Smooth muscle cell (in vitro differentiated cells): ENCODE measurements at regions not wholly inside any gene's neighbourhood (a gene's known extent, or its start where the extent isn't known, plus 50 kb on each side); places are given as distances from the start of the nearest gene placed in this dataset.

Source experiments
- DNase-seq: peaks from one replicate; lab custom pipeline; 2025; ENCODE audit not compliant: unreplicated experiment; lab: John Stamatoyannopoulos, UW
- H2AFZ ChIP-seq: fragments of 200-600 bp; sonication (generic); 2 replicates; pipeline ENCODE4 v1.6.0; 2016; ENCODE audit warnings: antibody characterized with exemption, low read depth, mild to moderate bottlenecking
- H3F3A ChIP-seq: fragments of 200-600 bp; sonication (generic); 2 replicates; pipeline ENCODE4 v1.6.0; 2017; ENCODE audit warnings: antibody characterized with exemption, low read depth
- H3K27ac ChIP-seq: fragments of 200-600 bp; sonication (generic); 2 replicates; pipeline ENCODE4 v1.5.1; 2016; ENCODE audit warnings: low read depth, mild to moderate bottlenecking
- H3K27me3 ChIP-seq: fragments of 200-600 bp; sonication (generic); 2 replicates; pipeline ENCODE4 v1.6.1; 2016; ENCODE audit warnings: low read depth, mild to moderate bottlenecking
- H3K36me3 ChIP-seq: fragments of 200-600 bp; sonication (generic); 2 replicates; pipeline ENCODE4 v1.5.1; 2016; ENCODE audit warnings: low read depth
- H3K4me1 ChIP-seq: fragments of 200-600 bp; sonication (generic); 2 replicates; pipeline ENCODE4 v1.5.1; 2016; ENCODE audit warnings: low read depth
- H3K4me2 ChIP-seq: fragments of 200-600 bp; sonication (generic); 2 replicates; pipeline ENCODE4 v1.6.0; 2016; ENCODE audit warnings: mild to moderate bottlenecking
- H3K4me3 ChIP-seq: fragments of 200-600 bp; sonication (generic); 2 replicates; pipeline ENCODE4 v1.5.1; 2016; ENCODE audit warnings: mild to moderate bottlenecking
- H3K79me2 ChIP-seq: fragments of 200-600 bp; sonication (generic); 2 replicates; pipeline ENCODE4 v1.6.0; 2016; ENCODE audit warnings: low read depth, mild to moderate bottlenecking
- H3K9ac ChIP-seq: fragments of 200-600 bp; sonication (generic); 2 replicates; pipeline ENCODE4 v1.6.0; 2016; ENCODE audit warnings: low read depth
- H3K9me3 ChIP-seq: fragments of 200-600 bp; sonication (generic); replicated peaks from 2 replicates; pipeline ENCODE4 v1.5.1; 2016; ENCODE audit warnings: low read depth
- H4K20me1 ChIP-seq: fragments of 200-600 bp; sonication (generic); 2 replicates; pipeline ENCODE4 v1.6.0; 2016; ENCODE audit warnings: low read depth
- WGBS: methylation state at CpG from one replicate; pipeline ENCODE4 v1.1.7; 2016; ENCODE audit warnings: low lambda C conversion rate; 5-methylcytosine and 5-hydroxymethylcytosine counted together
- TF ChIP-seq, protein P1 (sequence below): fragments of 200-600 bp; sonication (generic); IDR thresholded peaks from 2 replicates; pipeline ENCODE4 v1.5.1; 2017; ENCODE audit warnings: borderline replicate concordance, mild to moderate bottlenecking, antibody characterized with exemption; ENCODE audit not compliant: insufficient read depth, poor library complexity, severe bottlenecking

DNA sequence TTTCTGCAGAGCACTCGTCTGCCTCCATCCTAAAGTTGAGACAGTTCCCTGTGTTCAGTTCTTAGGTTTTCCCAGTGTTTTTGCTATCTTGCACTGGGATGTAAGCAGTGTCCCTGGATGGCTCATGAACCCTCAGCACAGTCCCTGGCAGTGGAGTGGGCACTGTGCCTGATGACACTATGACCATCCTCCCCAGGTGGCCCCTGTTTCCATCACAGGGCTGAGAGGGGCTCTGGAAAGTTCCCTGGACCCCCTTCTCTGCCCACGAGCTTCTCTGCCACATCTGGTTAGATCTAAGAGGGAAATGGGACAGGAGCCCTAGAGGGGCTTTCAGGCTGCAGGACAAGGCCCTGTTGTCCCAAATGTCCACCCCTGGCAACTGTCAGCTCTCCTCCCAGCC lies 249.8 kb upstream of the SFSWAP start:
- no peaks in the 10 kb centered on the region for H3K9me3 ChIP-seq
- no peaks in the 10 kb centered on the region for H3F3A ChIP-seq
- no peak overlapping the region for H2AFZ ChIP-seq
- H3K4me2 ChIP-seq, result no peak overlapping the region
- H3K79me2 ChIP-seq, result no peaks in the 10 kb centered on the region
- TF ChIP-seq, protein P1, sequence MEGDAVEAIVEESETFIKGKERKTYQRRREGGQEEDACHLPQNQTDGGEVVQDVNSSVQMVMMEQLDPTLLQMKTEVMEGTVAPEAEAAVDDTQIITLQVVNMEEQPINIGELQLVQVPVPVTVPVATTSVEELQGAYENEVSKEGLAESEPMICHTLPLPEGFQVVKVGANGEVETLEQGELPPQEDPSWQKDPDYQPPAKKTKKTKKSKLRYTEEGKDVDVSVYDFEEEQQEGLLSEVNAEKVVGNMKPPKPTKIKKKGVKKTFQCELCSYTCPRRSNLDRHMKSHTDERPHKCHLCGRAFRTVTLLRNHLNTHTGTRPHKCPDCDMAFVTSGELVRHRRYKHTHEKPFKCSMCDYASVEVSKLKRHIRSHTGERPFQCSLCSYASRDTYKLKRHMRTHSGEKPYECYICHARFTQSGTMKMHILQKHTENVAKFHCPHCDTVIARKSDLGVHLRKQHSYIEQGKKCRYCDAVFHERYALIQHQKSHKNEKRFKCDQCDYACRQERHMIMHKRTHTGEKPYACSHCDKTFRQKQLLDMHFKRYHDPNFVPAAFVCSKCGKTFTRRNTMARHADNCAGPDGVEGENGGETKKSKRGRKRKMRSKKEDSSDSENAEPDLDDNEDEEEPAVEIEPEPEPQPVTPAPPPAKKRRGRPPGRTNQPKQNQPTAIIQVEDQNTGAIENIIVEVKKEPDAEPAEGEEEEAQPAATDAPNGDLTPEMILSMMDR, result no peak
- H3K4me3 ChIP-seq, result no peak overlapping the region
- no peaks in the 10 kb centered on the region for H3K4me1 ChIP-seq
- 83% methylated on average over 2 of the region's 2 CpGs for WGBS
- H3K9ac ChIP-seq, result no peak overlapping the region
- H3K36me3 ChIP-seq, result no peaks in the 10 kb centered on the region
- H4K20me1 ChIP-seq, result no peaks in the 10 kb centered on the region
- H3K27ac ChIP-seq, result no peak overlapping the region
- peaks cover 12% of the 10 kb centered on the region for H3K27me3 ChIP-seq
- no peak for DNase-seq

DNA sequence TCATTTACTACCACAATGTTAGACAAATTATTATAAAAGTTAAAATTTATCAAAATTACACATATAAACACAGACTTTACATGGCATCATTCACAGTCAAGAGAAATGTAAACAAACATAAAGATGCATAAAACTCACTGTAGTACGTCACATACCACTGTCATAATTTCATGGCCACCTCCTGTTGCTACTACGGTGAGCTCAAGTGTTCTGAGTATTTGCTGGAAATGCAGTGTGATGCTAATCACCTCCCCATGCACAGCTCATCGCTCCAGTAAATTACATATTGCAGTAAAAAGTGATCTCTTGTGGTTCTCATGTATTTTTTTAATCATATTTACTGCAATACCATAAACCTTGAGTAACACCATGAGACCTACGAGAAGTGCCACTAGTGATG lies 247.7 kb upstream of the SFSWAP start:
- 84% methylated on average over 4 of the region's 4 CpGs for WGBS
- Histone ChIP-seq H3K27me3 (peaks cover 12% of the 10 kb centered on the region), H3K79me2 (no peaks in the 10 kb centered on the region), H4K20me1 (no peaks in the 10 kb centered on the region), H3K9me3 (no peaks in the 10 kb centered on the region), H3F3A (no peaks in the 10 kb centered on the region), H3K4me1 (no peaks in the 10 kb centered on the region), H2AFZ (no peak overlapping the region), H3K36me3 (no peaks in the 10 kb centered on the region), H3K4me3 (no peak overlapping the region), H3K27ac (no peak overlapping the region), H3K4me2 (no peak overlapping the region), H3K9ac (no peak overlapping the region)
- DNase-seq, result no peak
- TF ChIP-seq, protein P1, result no peak

DNA sequence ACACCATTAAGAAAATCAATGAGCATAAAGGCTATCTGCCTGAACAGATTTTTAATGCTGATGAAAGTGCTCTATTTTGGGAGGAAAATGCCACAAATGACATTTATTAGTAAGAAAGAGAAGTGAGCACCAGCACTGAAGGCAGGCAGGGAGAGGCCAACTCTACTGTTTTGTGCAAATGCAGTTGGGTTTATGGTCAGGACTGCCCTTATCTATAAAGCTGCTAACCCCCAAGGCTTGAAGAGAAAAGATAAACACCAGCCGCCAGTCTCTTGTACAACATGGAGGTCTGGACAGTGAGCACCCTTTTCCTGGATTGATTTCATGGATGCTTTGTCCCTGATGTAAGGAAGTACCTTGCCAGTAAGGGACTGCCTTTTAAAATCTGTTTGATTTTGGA lies 246.8 kb upstream of the SFSWAP start:
- WGBS, result 29% methylated on average over 1 of the region's 1 CpG
- TF ChIP-seq, protein P1, result no peak

DNA sequence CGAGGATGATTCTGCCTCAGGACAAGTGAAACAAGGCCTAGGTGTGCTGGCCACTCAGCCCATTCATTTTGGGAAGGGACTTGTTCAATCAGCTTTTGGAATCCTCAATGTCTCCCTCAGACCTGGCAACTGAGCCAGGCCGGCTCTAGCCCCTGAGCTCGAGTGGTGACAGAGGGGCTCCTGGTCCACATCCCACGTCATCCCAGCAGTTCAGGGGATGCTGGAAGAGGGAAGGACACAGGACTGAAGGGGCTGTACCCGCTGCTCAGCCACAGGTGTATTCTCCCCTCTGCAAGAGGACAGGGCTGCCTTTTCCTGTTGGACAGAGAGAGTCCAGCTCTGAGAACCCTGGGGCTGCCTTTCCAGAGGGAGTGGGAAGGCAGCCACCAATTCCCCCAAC lies 244.6 kb upstream of the SFSWAP start:
- peaks cover 1% of the 10 kb centered on the region for H3K27me3 ChIP-seq
- H3K79me2 ChIP-seq, result no peaks in the 10 kb centered on the region
- H3K27ac ChIP-seq, result no peak overlapping the region
- H3K4me1 ChIP-seq, result no peaks in the 10 kb centered on the region
- TF ChIP-seq, protein P1, result no peak
- no peaks in the 10 kb centered on the region for H3F3A ChIP-seq
- no peak overlapping the region for H3K4me3 ChIP-seq
- no peak overlapping the region for H2AFZ ChIP-seq
- H4K20me1 ChIP-seq, result no peaks in the 10 kb centered on the region
- WGBS, result 92% methylated on average over 5 of the region's 5 CpGs
- H3K36me3 ChIP-seq, result no peaks in the 10 kb centered on the region
- H3K9me3 ChIP-seq, result no peaks in the 10 kb centered on the region
- no peak overlapping the region for H3K9ac ChIP-seq
- no peak for DNase-seq
- no peak overlapping the region for H3K4me2 ChIP-seq

More for the DNA sequence above, 246.8 kb upstream of the SFSWAP start:
- Histone ChIP-seq H3K79me2 (no peaks in the 10 kb centered on the region), H3K9me3 (no peaks in the 10 kb centered on the region), H3K27ac (no peak overlapping the region), H4K20me1 (no peaks in the 10 kb centered on the region), H2AFZ (no peak overlapping the region), H3F3A (no peaks in the 10 kb centered on the region), H3K9ac (no peak overlapping the region), H3K4me3 (no peak overlapping the region), H3K36me3 (no peaks in the 10 kb centered on the region), H3K27me3 (peaks cover 12% of the 10 kb centered on the region), H3K4me1 (no peaks in the 10 kb centered on the region), H3K4me2 (no peak overlapping the region)
- DNase-seq, result no peak
